HG03520 (cell line): ENCODE measurements at regions not wholly inside any gene's neighbourhood (a gene's known extent, or its start where the extent isn't known, plus 50 kb on each side); places are given as distances from the start of the nearest gene placed in this dataset.

Source experiments
- ATAC-seq: cut with Tn5 transposase; IDR thresholded peaks from one replicate; pipeline ENCODE4 v1.9.1; 2021; ENCODE audit warnings: mild to moderate bottlenecking, moderate library complexity; ENCODE audit not compliant: unreplicated experiment

DNA sequence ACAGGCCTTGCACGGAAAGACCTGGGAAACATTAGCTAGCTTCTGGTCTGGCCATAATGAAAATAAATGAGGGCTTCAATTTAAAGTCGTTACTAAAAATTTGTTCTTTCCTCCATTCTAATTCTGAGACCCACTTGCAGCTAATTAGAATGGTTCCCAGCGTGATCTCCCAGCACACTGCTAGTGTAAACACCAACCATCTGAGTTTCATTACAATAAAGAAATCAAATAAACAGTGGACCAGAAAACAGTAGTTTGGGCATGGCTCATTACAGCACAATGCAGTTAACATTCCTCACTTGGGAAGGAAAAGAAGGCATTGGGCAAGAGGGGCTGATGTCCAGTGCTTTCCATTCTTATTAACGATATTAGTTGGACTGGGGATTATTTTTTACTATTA is 410.9 kb upstream of the SOX9 start:
- no peak for ATAC-seq

DNA sequence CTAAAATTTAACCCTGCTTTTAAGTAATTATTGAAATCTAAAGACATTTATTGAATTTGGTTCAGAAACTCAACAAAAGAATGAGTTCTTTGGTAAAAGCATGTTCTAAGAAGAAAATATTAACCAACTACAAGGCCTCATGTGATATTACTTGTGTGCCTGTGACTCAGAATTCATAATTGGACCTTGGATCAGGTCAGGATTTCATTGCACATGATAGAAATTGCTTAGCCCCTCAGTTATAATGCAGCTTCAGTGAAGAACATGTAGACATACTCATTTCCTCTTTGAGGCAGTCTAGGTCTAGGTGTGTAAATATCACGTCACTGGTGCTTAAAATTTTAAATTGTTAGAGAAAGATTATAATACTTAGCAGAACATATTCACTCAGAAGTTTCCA is 410.0 kb upstream of the SOX9 start:
- no peak for ATAC-seq

DNA sequence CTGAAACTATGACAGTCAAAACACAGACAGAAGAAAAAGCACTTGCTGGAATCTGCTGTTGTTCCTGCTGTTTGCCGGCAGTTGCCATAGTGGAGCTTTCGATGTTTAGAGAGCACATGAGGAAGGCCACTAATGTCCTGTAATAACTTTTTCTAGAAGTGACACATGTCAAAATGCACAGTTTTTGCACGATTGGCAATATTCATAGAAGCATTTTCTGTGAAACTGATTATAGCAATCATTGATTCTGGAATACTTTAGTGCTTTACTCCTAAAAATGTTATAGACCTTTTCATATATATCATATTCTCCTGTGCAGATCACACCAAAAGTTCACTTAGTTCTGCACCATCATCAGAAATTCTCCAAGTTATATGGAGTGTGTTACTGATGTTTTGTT is 407.0 kb upstream of the SOX9 start:
- ATAC-seq: no peak

- no peak for ATAC-seq
Observed at GRCh38 chr17:71724339-71724738, 396.5 kb upstream of the SOX9 start.

- ATAC-seq: no peak
Observed at GRCh38 chr17:71725811-71726210, 395.0 kb upstream of the SOX9 start.

DNA sequence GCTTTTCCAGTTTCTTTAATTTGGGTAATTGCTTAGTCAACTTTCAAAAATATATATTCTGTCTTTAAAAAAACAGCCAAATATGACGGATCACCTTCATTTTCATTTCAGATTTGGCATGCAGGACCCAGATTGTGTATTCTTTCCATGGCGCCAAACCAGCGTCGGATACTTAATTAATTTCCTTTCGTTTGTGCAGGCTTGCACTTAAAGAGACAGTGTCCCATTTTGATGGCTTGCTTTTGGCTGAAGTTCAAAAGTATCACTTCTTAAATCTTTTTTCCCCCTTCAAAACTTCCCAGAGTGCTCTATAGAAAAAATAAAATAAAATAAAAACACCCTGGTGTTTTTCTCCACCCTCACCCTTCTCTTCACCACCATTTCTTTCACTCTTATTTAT is 394.5 kb upstream of the SOX9 start:
- no peak for ATAC-seq

DNA sequence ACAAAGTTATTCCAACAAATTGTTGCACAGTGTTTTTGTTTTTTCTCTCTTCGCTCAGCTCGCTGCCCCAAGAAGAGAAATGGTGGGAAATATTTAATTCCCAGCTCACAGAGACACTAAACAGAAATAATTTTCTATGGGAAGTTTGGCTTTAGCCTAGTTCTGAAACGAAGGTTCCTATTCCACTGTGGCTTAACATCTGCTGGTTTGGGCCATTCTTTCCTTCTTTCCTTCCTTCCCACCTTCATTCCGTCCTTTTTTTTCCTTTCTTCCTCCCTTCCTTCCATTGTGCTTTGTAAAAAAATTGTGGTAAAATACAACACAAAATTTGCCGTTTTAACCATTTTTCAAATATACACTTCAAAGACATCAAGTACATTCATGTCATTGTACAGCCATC is 393.5 kb upstream of the SOX9 start:
- ATAC-seq: no peak

- ATAC-seq: no peak
Observed at GRCh38 chr17:71727723-71728122, 393.1 kb upstream of the SOX9 start.

- no peak for ATAC-seq
Observed at GRCh38 chr17:71730871-71731270, 389.9 kb upstream of the SOX9 start.

DNA sequence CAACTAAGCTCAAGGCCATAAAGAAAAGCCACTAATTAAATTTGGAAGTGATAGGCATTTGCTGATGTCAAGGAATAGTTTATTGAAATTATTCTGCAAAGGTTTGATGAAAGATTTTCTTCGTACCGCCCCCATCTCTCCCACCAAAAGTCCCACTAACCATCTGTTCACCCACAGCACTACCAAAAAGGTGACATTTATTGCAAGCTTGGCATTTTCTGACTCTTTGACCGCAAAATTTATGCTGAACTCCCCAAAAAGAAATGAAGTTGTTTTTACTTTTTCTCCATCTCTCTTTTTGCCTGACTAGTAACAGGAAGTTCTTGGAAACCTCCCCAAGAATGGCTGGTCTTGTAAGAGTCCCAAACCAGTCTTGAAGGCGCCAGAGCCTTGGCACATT is 384.9 kb upstream of the SOX9 start:
- no peak for ATAC-seq

DNA sequence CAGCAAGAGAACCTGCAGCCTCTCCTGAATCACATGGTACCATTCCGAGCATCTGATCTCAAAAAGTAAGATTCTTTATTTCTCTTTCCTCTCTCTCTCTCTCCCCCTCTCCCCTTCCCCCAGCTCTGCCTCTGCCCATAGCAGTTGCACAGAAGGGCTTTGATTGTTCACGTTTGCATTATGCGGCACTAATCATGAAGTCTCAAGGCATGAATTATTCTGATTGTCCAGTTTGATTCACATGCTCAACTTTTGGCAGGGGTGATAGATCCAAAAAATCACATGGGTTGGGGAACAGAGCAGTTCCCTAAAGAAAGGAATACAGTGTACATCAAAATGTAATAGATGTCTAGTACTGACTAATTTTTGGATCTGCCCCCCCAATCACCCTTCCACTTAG is 380.0 kb upstream of the SOX9 start:
- ATAC-seq: no peak

DNA sequence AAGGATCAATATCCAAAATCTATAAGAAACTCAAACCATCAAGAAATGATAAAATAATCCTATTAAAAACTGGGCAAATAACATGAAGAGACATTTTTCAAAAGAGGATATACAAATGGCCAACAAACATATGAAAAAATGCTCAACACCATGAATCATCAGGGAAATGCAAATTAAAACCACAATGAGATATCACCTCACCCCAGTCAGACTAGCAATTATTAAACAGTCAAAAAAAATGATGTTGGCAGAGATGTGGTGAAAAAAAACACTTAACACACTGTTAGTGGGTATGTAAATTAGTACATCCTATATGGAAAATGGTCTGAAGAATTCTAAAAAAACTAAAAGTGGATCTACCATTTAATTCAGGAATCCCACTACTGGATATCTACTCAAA is 379.0 kb upstream of the SOX9 start:
- ATAC-seq: no peak

DNA sequence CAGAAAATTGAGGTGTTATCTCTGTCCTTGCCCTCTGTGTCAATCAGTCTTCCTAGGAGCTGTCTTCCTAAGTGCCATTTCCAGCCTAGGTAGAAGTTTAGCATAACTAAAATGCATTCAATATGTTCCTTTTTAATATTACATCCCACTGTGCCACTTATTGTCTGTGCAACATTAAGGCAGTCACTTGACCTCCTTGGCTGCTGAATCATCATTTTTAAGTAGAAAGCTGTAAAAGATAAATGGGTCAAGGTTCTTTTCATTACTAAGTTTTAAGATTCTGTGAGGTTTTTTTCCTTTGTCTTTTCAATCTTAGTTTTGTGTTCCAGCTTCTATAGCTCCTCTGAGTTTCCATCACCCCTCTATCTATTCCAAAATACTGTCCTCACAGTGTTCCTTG is 371.9 kb upstream of the SOX9 start:
- ATAC-seq: no peak

DNA sequence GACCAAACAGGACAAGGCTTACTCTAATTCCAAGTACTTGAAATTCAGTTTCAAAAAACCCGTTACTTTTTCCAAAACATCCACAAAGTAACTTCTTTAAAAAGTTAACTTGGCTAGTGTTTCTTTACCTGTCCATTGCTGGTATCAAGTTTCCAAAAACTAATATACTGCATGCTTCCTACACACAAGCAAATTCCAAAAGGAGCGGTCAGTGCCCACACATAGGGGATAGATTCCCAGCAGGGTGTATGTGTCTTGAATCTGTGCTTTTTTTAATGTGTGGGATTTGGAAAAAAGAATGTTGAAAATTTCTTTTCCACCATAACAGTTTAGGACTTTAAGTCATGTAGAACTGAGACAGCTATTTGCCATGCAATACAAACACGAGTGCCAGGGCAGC is 367.8 kb upstream of the SOX9 start:
- ATAC-seq: no peak

GRCh38 chr17:71757156-71757555 is 363.7 kb upstream of the SOX9 start:
- ATAC-seq: no peak

GRCh38 chr17:71757956-71758355 is 362.9 kb upstream of the SOX9 start:
- ATAC-seq: no peak

- ATAC-seq: no peak
Observed at GRCh38 chr17:71759422-71760060, 361.3 kb upstream of the SOX9 start.

GRCh38 chr17:71760062-71760720 is 360.6 kb upstream of the SOX9 start:
- no peak for ATAC-seq

GRCh38 chr17:71762526-71762925 is 358.3 kb upstream of the SOX9 start:
- ATAC-seq: no peak

DNA sequence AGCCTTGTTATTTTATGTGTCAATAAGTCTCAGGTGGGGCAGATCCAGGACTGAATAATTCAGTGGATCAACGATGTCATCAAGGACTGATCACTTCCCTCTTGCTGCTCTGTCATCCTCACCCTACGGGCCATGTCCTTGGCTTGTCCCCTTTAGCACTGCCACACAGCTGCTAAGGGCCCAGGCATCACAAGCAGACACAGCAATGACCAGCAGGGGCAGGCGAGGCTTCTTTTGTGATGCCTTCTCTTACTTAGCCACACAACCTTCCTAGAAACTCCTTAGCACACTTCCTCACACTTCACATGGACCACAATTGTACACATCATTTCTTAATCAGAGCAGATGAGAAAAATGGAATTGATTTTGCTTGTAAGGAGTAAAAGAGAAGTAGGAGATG is 356.3 kb upstream of the SOX9 start:
- no peak for ATAC-seq

GRCh38 chr17:71765437-71765836 is 355.4 kb upstream of the SOX9 start:
- ATAC-seq: no peak

- no peak for ATAC-seq
Observed at GRCh38 chr17:71769850-71770249, 351.0 kb upstream of the SOX9 start.

GRCh38 chr17:71777048-71777640 is 343.7 kb upstream of the SOX9 start:
- no peak for ATAC-seq
